ENCODE measurements at regions not wholly inside any gene's neighbourhood (a gene's known extent, or its start where the extent isn't known, plus 50 kb on each side); places are given as distances from the start of the nearest gene placed in this dataset.

- H3K79me2 ChIP-seq (ENCODE audit: control insufficient read depth, insufficient read depth, low read length): no peaks in the 10 kb centered on the region
- DNase-seq (ENCODE audit: extremely low read depth in 1 of 4, low spot score in 3 of 4): no peak
- 0% methylated on average over 4 of the region's 4 CpGs for WGBS (ENCODE audit: insufficient coverage, low coverage, missing lambda C conversion rate)
- no peaks in the 10 kb centered on the region for H3K9me3 ChIP-seq (replicated peaks; ENCODE audit: control insufficient read depth, insufficient read depth, low read depth, low read length)
- no peak for TF ChIP-seq LCOR (CRISPR knock-in tag; IDR thresholded peaks at IDR 0.05)
- TF ChIP-seq IRF2 (CRISPR knock-in tag; IDR thresholded peaks at IDR 0.05): no peak
- TF ChIP-seq PCBP2 (IDR thresholded peaks at IDR 0.05; ENCODE audit: low read depth, low read length, poor library complexity, severe bottlenecking): no peak
- no peak for TF ChIP-seq FOXK1 (CRISPR knock-in tag; IDR thresholded peaks at IDR 0.05; ENCODE audit: borderline replicate concordance)
- no peak for TF ChIP-seq MAZ (CRISPR knock-in tag; conservative IDR thresholded peaks at IDR 0.05 in 1 of 2, IDR thresholded peaks at IDR 0.05 in 1 of 2)
- TF ChIP-seq UBTF (IDR thresholded peaks at IDR 0.05; ENCODE audit: borderline replicate concordance in 1 of 2, low read depth in 2 of 2, low read length in 2 of 2): no peak
- TF ChIP-seq ASH1L (IDR thresholded peaks at IDR 0.05; ENCODE audit: borderline replicate concordance, low read depth, partially characterized antibody): no peak
- TF ChIP-seq SMC3 (conservative IDR thresholded peaks at IDR 0.05; ENCODE audit: insufficient read depth, low read depth, low read length): no peak
- no peak for TF ChIP-seq ESRRB (CRISPR knock-in tag; IDR thresholded peaks at IDR 0.05; ENCODE audit: borderline replicate concordance)
- no peak for TF ChIP-seq ZNF175 (CRISPR knock-in tag; IDR thresholded peaks at IDR 0.05; ENCODE audit: low read depth)
- TF ChIP-seq SREBF1 (IDR thresholded peaks at IDR 0.05; ENCODE audit: borderline replicate concordance, low read depth, low read length): no peak
- TF ChIP-seq ZNF143 (CRISPR knock-in tag; IDR thresholded peaks at IDR 0.05): no peak
- TF ChIP-seq CBFB (CRISPR knock-in tag; IDR thresholded peaks at IDR 0.05): no peak
- no peak for TF ChIP-seq CBX5 (IDR thresholded peaks at IDR 0.05; ENCODE audit: borderline replicate concordance, low read depth)
- no peak for TF ChIP-seq FOXP4 (CRISPR knock-in tag; IDR thresholded peaks at IDR 0.05; ENCODE audit: borderline replicate concordance)
- no peak for TF ChIP-seq TEAD4 (IDR thresholded peaks at IDR 0.05; ENCODE audit: low read length)
- TF ChIP-seq TEAD4 (CRISPR knock-in tag; IDR thresholded peaks at IDR 0.05; ENCODE audit: borderline replicate concordance): no peak
- TF ChIP-seq HEY1 (CRISPR knock-in tag; IDR thresholded peaks at IDR 0.05; ENCODE audit: borderline replicate concordance): no peak
- no peak for TF ChIP-seq ETV5 (CRISPR knock-in tag; IDR thresholded peaks at IDR 0.05; ENCODE audit: low read depth)
- H3K9ac ChIP-seq (ENCODE audit: insufficient read depth in 1 of 2, low read depth in 2 of 2, low read length in 2 of 2): no peak overlapping the region
- H3K4me3 ChIP-seq: no peak overlapping the region
- in situ Hi-C loops (cut with MboI): no loop called here
- ChIA-PET CTCF (ENCODE audit: low intra/inter-chr PET ratio) (no interaction called here), POLR2A (no interaction called here)
- no peaks in the 10 kb centered on the region for H3K9me1 ChIP-seq (ENCODE audit: control insufficient read depth, insufficient read depth, low read length)
- H3K27me3 ChIP-seq (ENCODE audit: control insufficient read depth in 2 of 2, insufficient read depth in 2 of 2, low read length in 2 of 2): no peaks in the 10 kb centered on the region
- intact Hi-C loops (cut with micrococcal nuclease): no loop called here
- no peak overlapping the region for H3K4me2 ChIP-seq (ENCODE audit: insufficient read depth, low read length)
- no peaks in the 10 kb centered on the region for H4K20me1 ChIP-seq (replicated peaks; ENCODE audit: control insufficient read depth, insufficient read depth, low read length)
- ATAC-seq: no peak
- H3K4me1 ChIP-seq (replicated peaks in 1 of 2; ENCODE audit: control insufficient read depth in 2 of 2, insufficient read depth in 2 of 2, low read length in 2 of 2): no peaks in the 10 kb centered on the region
- BruUV-seq (replicated peaks): no TSS peak
- no peak for FAIRE-seq
- H2AFZ ChIP-seq (ENCODE audit: low read depth, low read length): no peak overlapping the region
- no peaks in the 10 kb centered on the region for H3K36me3 ChIP-seq (ENCODE audit: control insufficient read depth, insufficient read depth, low read length)
- H3K27ac ChIP-seq (ENCODE audit: extremely low read depth, low read depth, low read length): no peak overlapping the region
Observed at GRCh38 chr10:31625566-31625965, 303.1 kb downstream of the ARHGAP12 start.
